ENCODE measurements at regions not wholly inside any gene's neighbourhood (a gene's known extent, or its start where the extent isn't known, plus 50 kb on each side); places are given as distances from the start of the nearest gene placed in this dataset.
"Not testable (repeated sequence)": the region's sequence is repeated elsewhere in the genome, so short reads cannot be mapped to it uniquely, and the experiment has no call there.

GRCh38 chr10:22145873-22146272 lies 71.9 kb downstream of the EBLN1 start:
- not testable (repeated sequence) for TF ChIP-seq ZFX (IDR thresholded peaks at IDR 0.05; ENCODE audit: borderline replicate concordance); CTCF (IDR thresholded peaks at IDR 0.05)
